ENCODE measurements at regions not wholly inside any gene's neighbourhood (a gene's known extent, or its start where the extent isn't known, plus 50 kb on each side); places are given as distances from the start of the nearest gene placed in this dataset.

DNA sequence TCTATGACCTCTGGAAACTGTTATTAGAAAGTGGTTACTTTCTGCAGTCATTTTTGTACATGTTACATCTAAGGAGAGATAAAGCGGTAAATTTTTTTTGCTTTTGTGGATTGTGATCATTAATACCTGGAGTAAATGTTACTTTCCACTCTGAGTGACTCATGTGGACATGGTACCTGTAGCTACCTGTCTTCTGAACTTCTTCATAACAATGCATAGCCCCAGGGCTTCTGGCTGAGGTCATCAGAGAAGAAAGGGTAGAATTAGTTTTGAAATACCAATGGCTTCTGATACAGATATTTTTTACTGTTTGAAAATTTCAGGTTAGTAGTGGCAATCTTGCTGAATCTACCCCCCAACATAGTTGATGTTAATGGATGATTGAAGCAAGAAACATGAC, 489.3 kb downstream of the RWDD3 start:
- WGBS, 2 donors = 88% methylated on average over 1 of the region's 1 CpG
- no peak for DNase-seq
- Histone ChIP-seq H3K4me3 (replicated peaks in 1 of 3) (no peak overlapping the region), H3K27me3 (no peaks in the 10 kb centered on the region), H3K27ac (no peak overlapping the region), H3K4me1 (no peaks in the 10 kb centered on the region), H3K36me3 (no peaks in the 10 kb centered on the region), H3K9me3 (no peaks in the 10 kb centered on the region)
- intact Hi-C loops (cut with DNase I) = no loop called here
- TF ChIP-seq, protein P1, sequence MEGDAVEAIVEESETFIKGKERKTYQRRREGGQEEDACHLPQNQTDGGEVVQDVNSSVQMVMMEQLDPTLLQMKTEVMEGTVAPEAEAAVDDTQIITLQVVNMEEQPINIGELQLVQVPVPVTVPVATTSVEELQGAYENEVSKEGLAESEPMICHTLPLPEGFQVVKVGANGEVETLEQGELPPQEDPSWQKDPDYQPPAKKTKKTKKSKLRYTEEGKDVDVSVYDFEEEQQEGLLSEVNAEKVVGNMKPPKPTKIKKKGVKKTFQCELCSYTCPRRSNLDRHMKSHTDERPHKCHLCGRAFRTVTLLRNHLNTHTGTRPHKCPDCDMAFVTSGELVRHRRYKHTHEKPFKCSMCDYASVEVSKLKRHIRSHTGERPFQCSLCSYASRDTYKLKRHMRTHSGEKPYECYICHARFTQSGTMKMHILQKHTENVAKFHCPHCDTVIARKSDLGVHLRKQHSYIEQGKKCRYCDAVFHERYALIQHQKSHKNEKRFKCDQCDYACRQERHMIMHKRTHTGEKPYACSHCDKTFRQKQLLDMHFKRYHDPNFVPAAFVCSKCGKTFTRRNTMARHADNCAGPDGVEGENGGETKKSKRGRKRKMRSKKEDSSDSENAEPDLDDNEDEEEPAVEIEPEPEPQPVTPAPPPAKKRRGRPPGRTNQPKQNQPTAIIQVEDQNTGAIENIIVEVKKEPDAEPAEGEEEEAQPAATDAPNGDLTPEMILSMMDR (IDR thresholded peaks at IDR 0.05) = no peak
- no peak for TF ChIP-seq POLR2A (IDR thresholded peaks at IDR 0.05)

DNA sequence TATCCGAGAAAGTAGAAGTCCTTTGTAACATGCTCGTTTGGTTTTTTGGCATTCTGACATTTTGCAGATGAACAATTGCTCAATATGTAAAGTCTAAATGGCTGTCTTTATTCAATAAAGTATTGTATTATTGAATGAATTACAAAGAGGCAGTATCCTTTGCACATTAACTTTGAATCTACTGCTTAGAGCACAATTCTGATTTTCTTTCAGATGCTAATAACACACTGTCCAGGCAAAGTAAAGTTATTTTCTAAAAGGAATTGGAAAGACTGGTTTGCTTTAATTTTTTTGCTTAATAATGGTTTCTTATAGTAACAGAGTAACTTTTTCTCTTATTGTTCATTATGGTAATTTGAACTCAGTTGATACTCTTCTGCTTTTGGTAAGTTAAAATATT, 494.8 kb downstream of the RWDD3 start:
- 77 to 82% methylated on average over 2 of the region's 2 CpGs for WGBS, 2 donors
- Histone ChIP-seq H3K27me3 (no peaks in the 10 kb centered on the region), H3K4me3 (replicated peaks in 1 of 3) (no peak overlapping the region), H3K4me1 (no peaks in the 10 kb centered on the region), H3K36me3 (no peaks in the 10 kb centered on the region), H3K9me3 (no peaks in the 10 kb centered on the region), H3K27ac (no peak overlapping the region)
- no peak for DNase-seq
- TF ChIP-seq, protein P1 (IDR thresholded peaks at IDR 0.05) = no peak
- no peak for TF ChIP-seq POLR2A (IDR thresholded peaks at IDR 0.05)
- intact Hi-C loops (cut with DNase I) = no loop called here

DNA sequence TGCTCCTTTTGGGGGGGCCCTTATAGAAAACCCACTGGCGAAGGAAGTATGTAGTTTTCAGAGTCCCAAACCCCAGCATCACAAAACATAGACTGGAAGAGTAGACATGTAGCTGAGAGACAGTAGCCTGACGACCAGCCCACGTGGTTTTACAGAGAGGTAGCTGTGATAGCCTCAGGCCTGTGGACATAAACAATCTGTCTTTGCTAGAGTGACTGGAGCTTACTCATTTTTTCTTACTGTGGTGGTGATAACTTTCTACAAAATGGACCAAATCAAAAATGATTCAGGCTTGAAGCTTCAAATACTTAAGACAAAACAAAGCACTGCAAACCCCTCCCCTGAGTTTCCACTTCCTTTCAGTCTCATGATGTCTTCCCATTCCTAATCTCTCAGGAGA, 497.0 kb downstream of the RWDD3 start:
- TF ChIP-seq POLR2A (IDR thresholded peaks at IDR 0.05) = no peak
- TF ChIP-seq, protein P1 (IDR thresholded peaks at IDR 0.05) = no peak
- WGBS, 2 donors = 60 to 80% methylated on average over 3 of the region's 3 CpGs
- H3K4me1 ChIP-seq = no peaks in the 10 kb centered on the region
- H3K4me3 ChIP-seq (replicated peaks in 1 of 3) = no peak overlapping the region
- no peaks in the 10 kb centered on the region for H3K27me3 ChIP-seq
- intact Hi-C loops (cut with DNase I) = no loop called here
- no peaks in the 10 kb centered on the region for H3K36me3 ChIP-seq
- no peaks in the 10 kb centered on the region for H3K9me3 ChIP-seq
- H3K27ac ChIP-seq = no peak overlapping the region
- no peak for DNase-seq

DNA sequence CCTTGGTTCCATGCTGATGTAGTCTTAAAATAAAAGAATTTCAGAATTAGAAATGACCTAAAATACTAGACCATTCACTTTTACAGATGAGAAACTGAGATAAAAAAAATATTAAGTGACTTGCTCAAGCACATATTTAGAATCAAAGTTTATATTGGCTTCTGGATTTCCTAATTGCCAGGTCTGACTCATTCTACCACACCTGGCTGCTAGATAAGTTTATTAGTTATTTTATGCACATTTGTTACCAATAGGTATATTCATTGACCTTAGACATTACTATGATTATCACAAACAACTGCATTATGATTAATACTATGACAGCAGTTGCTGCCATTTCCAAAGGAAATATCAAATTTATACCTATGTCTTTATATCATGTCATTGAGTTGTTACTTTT, 497.5 kb downstream of the RWDD3 start:
- H3K27me3 ChIP-seq = no peaks in the 10 kb centered on the region
- H3K4me1 ChIP-seq = no peaks in the 10 kb centered on the region
- no peak for TF ChIP-seq POLR2A (IDR thresholded peaks at IDR 0.05)
- TF ChIP-seq, protein P1 (IDR thresholded peaks at IDR 0.05) = no peak
- H3K4me3 ChIP-seq (replicated peaks in 1 of 3) = no peak overlapping the region
- H3K36me3 ChIP-seq = no peaks in the 10 kb centered on the region
- H3K9me3 ChIP-seq = no peaks in the 10 kb centered on the region
- H3K27ac ChIP-seq = no peak overlapping the region
- DNase-seq = no peak
- intact Hi-C loops (cut with DNase I) = no loop called here

DNA sequence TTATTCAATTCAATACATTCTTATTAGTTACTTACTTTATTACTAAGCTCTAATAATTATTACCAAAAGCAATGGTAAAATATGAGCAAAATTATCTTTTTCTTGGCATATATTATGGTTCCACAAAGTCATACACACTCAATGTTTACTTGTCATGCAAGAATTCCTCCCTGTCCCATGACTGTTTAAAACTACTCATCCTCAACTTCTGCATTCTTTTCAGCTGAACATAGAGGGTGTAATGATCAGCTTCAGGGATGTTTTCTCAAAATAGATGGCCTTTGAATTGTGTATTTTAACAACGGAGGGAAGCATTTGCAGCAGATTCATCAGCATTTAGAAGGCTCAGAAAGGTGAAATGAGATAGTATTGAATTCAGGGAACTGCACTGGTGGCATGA, 499.0 kb downstream of the RWDD3 start:
- no peaks in the 10 kb centered on the region for H3K36me3 ChIP-seq
- intact Hi-C loops (cut with DNase I) = no loop called here
- no peaks in the 10 kb centered on the region for H3K9me3 ChIP-seq
- no peak for DNase-seq
- H3K27me3 ChIP-seq = no peaks in the 10 kb centered on the region
- H3K4me3 ChIP-seq (replicated peaks in 1 of 3) = no peak overlapping the region
- 50% methylated on average over 1 of the region's 1 CpG for WGBS, 2 donors
- no peak overlapping the region for H3K27ac ChIP-seq
- H3K4me1 ChIP-seq = no peaks in the 10 kb centered on the region
- no peak for TF ChIP-seq POLR2A (IDR thresholded peaks at IDR 0.05)
- TF ChIP-seq, protein P1 (IDR thresholded peaks at IDR 0.05) = no peak

Measured in thyroid gland (tissue), 4 donors.